HCEC 1CT (cell line): ENCODE measurements at regions not wholly inside any gene's neighbourhood (a gene's known extent, or its start where the extent isn't known, plus 50 kb on each side); places are given as distances from the start of the nearest gene placed in this dataset.

Experiments
- DNase-seq: peaks from one replicate; pipeline ENCODE4 v3.0.0-alpha.2; 2017

- no peak for DNase-seq
Observed at GRCh38 chr1:5369223-5369622, 623.0 kb downstream of the NPHP4 start.

- DNase-seq = no peak
Observed at GRCh38 chr1:5368201-5368600, 624.0 kb downstream of the NPHP4 start.

GRCh38 chr1:5367306-5367705 lies 624.9 kb downstream of the NPHP4 start:
- no peak for DNase-seq

GRCh38 chr1:5365751-5366150 lies 626.5 kb downstream of the NPHP4 start:
- DNase-seq = no peak

- no peak for DNase-seq
Observed at GRCh38 chr1:5364591-5364990, 627.6 kb downstream of the NPHP4 start.

- DNase-seq = no peak
Observed at GRCh38 chr1:5354681-5355080, 637.5 kb downstream of the NPHP4 start.

- DNase-seq = no peak
Observed at GRCh38 chr1:5351366-5351765, 640.9 kb downstream of the NPHP4 start.

- no peak for DNase-seq
Observed at GRCh38 chr1:5349526-5349925, 642.7 kb downstream of the NPHP4 start.

GRCh38 chr1:5348732-5349465 lies 643.3 kb downstream of the NPHP4 start:
- DNase-seq = no peak

- no peak for DNase-seq
Observed at GRCh38 chr1:5347726-5348125, 644.5 kb downstream of the NPHP4 start.

GRCh38 chr1:5345556-5345955 lies 646.7 kb downstream of the NPHP4 start:
- DNase-seq = no peak

- DNase-seq = no peak
Observed at GRCh38 chr1:5343256-5344020, 648.8 kb downstream of the NPHP4 start.

GRCh38 chr1:5342830-5343229 lies 649.4 kb downstream of the NPHP4 start:
- no peak for DNase-seq

- no peak for DNase-seq
Observed at GRCh38 chr1:5342172-5342571, 650.1 kb downstream of the NPHP4 start.

GRCh38 chr1:5341471-5341870 lies 650.8 kb downstream of the NPHP4 start:
- DNase-seq = no peak

GRCh38 chr1:5340560-5341130 lies 651.6 kb downstream of the NPHP4 start:
- DNase-seq = no peak

- DNase-seq = no peak
Observed at GRCh38 chr1:5338466-5338865, 653.8 kb downstream of the NPHP4 start.

- no peak for DNase-seq
Observed at GRCh38 chr1:5333291-5333690, 658.9 kb downstream of the NPHP4 start.

- no peak for DNase-seq
Observed at GRCh38 chr1:5331101-5331500, 661.1 kb downstream of the NPHP4 start.

GRCh38 chr1:5329068-5329739 lies 663.0 kb downstream of the NPHP4 start:
- no peak for DNase-seq

- no peak for DNase-seq
Observed at GRCh38 chr1:5324883-5325282, 667.3 kb downstream of the NPHP4 start.

- DNase-seq = no peak
Observed at GRCh38 chr1:5318143-5318816, 663.9 kb downstream of the AJAP1 start.

GRCh38 chr1:5317391-5317790 lies 663.0 kb downstream of the AJAP1 start:
- DNase-seq = no peak
